Fibroblast of lung (primary cell): ENCODE measurements at regions not wholly inside any gene's neighbourhood (a gene's known extent, or its start where the extent isn't known, plus 50 kb on each side); places are given as distances from the start of the nearest gene placed in this dataset.

Source experiments
- EZH2 ChIP-seq: IDR thresholded peaks from 2 replicates; pipeline ENCODE4 v1.5.1; 2012; ENCODE audit warnings: low read length, control low read depth, mild to moderate bottlenecking; ENCODE audit errors: missing control alignments
- TF ChIP-seq, protein P1 (sequence below), 2 donors: IDR thresholded peaks in 1 of 2; conservative IDR thresholded peaks in 1 of 2; 1 replicate in 1 of 2; 2 replicates in 1 of 2; pipeline ENCODE4 v1.5.1; 2011 to 2012; ENCODE audit warnings: low read length in 2 of 2, control low read depth in 1 of 2, inconsistent platforms in 1 of 2, low read depth in 1 of 2, mild to moderate bottlenecking in 1 of 2

DNA sequence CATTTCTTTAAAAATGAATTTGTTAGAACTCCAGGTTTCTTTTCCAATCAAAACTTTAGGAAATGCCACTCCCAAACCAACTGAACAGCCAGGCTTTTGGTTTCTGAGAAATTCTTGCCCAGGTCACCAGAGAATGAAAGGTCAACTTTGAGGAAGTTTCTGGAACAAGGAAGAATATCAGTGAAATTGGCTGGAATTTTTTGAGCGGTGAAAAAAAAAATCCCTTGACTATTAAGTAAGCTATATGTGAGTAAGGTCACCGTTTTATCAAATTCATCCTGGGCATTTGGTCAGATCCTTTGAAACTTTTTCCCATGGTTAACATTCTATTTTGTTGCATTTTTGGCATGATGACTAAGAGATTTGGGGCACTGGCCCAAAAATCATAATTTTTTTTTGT, 469.3 kb downstream of the LTN1 start:
- TF ChIP-seq EZH2: no peak
- TF ChIP-seq, protein P1, sequence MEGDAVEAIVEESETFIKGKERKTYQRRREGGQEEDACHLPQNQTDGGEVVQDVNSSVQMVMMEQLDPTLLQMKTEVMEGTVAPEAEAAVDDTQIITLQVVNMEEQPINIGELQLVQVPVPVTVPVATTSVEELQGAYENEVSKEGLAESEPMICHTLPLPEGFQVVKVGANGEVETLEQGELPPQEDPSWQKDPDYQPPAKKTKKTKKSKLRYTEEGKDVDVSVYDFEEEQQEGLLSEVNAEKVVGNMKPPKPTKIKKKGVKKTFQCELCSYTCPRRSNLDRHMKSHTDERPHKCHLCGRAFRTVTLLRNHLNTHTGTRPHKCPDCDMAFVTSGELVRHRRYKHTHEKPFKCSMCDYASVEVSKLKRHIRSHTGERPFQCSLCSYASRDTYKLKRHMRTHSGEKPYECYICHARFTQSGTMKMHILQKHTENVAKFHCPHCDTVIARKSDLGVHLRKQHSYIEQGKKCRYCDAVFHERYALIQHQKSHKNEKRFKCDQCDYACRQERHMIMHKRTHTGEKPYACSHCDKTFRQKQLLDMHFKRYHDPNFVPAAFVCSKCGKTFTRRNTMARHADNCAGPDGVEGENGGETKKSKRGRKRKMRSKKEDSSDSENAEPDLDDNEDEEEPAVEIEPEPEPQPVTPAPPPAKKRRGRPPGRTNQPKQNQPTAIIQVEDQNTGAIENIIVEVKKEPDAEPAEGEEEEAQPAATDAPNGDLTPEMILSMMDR (conservative IDR thresholded peaks at IDR 0.05 in 1 of 2, IDR thresholded peaks at IDR 0.05 in 1 of 2; ENCODE audit: low read depth in 1 of 2, low read length in 2 of 2): no peak
